GM12872 (cell line): ENCODE measurements at regions not wholly inside any gene's neighbourhood (a gene's known extent, or its start where the extent isn't known, plus 50 kb on each side); places are given as distances from the start of the nearest gene placed in this dataset.

Experiments used
- TF ChIP-seq, protein P1 (sequence below): IDR thresholded peaks from 3 replicates; pipeline ENCODE4 v1.5.1; 2011; ENCODE audit warnings: low read depth, mild to moderate bottlenecking, low read length, moderate library complexity; ENCODE audit not compliant: insufficient read depth

DNA sequence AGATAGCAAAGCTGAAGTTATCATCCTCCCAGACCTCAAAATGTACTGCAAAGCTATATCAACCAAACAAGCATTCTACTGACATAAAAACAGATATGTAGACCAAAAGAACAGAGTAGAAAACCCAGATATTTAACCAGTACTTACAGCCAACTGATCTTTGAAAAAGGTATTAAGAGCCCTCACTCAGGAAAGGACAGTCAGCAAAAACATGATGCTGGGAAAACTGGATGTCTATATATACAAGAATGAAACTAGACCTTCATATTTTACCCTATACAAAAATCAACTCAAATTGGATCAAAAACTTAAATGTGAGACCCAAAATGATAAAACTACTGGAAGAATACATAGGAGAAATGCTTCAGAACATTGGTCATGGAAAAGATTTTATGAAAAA is 87.5 kb upstream of the MME start:
- TF ChIP-seq, protein P1, sequence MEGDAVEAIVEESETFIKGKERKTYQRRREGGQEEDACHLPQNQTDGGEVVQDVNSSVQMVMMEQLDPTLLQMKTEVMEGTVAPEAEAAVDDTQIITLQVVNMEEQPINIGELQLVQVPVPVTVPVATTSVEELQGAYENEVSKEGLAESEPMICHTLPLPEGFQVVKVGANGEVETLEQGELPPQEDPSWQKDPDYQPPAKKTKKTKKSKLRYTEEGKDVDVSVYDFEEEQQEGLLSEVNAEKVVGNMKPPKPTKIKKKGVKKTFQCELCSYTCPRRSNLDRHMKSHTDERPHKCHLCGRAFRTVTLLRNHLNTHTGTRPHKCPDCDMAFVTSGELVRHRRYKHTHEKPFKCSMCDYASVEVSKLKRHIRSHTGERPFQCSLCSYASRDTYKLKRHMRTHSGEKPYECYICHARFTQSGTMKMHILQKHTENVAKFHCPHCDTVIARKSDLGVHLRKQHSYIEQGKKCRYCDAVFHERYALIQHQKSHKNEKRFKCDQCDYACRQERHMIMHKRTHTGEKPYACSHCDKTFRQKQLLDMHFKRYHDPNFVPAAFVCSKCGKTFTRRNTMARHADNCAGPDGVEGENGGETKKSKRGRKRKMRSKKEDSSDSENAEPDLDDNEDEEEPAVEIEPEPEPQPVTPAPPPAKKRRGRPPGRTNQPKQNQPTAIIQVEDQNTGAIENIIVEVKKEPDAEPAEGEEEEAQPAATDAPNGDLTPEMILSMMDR = no peak

- TF ChIP-seq, protein P1 = no peak
Observed at GRCh38 chr3:154990543-154990942, 89.6 kb upstream of the MME start.

DNA sequence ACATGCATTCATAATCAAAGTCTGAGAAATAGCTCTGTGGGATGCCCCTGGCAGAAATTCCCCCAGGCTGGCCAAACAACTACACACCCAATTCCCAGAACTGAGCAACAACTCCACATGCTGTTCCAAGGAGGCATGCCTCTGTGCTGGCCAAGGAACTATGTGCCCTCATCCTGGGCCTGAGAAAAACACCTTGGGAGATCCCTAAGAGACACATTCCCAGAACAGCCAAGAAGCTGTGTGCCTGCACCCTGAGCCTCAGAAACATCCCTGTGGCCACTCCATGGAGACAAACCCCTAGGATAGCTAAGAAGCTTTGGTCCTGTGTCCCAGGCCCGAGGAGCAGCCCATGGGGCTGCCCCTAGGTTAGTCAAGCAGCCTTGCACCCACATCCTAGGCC is 92.3 kb upstream of the MME start:
- TF ChIP-seq, protein P1 = no peak

GRCh38 chr3:154981664-154982063 is 98.5 kb upstream of the MME start:
- TF ChIP-seq, protein P1 = no peak

DNA sequence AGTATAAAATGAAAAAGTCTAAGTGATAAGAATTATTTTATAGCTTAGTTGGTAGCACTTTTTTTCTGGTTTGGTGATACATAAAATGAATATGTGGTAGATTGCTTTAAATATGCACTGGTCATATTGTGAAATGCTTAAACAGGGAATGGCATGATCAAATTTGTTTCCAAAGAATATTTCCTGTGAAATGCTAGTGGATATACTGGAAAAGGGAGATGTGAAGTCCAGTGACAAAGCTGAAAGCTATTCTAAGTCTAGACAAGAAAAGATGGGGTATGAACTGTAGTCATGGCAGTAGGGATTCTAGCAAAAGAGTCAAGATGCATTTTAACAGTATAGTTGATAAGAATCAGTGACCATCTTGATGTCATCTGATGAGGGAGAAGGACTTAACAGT is 98.9 kb upstream of the MME start:
- TF ChIP-seq, protein P1 = no peak

GRCh38 chr3:154979331-154979730 is 100.8 kb upstream of the MME start:
- TF ChIP-seq, protein P1 = no peak

DNA sequence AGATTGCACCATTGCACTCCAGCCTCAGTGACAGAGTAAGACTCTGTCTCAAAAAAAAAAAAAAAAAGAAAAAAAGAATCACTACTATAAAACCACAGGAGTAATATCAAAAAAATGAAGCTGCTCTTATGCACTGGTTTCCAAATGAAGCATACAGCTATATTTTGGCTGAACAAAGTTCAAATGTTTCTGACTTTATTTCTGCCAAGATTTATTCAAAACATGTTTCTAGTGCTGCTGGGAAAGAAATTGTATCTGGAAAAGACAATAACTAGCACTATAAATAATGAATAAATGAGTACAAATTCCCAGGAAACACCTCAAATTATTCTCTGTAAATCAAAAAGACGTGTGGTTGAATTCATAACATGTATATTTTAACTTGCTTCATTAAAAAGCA is 102.5 kb upstream of the MME start:
- TF ChIP-seq, protein P1 = no peak
